ENCODE measurements at regions not wholly inside any gene's neighbourhood (a gene's known extent, or its start where the extent isn't known, plus 50 kb on each side); places are given as distances from the start of the nearest gene placed in this dataset.

DNA sequence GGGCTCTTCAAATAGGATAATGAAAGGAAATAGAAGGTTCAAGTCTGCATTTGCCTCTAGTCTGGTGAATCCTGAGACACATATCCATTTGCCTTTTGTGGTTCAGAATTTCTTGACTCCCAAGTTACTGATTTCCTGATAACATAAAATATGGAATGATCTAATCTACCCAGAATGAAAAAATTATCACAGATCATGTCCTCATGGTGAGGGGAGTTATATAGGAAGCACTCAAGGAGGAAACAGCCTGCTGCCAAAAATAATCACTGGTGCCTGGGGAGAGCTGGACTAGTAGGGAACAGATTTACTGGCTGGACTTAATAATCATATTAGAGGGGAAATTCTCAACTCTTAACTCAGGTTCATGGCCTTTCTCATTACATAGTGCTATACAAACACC, 95.5 kb upstream of the STK17B start:
- TF ChIP-seq, protein P1, sequence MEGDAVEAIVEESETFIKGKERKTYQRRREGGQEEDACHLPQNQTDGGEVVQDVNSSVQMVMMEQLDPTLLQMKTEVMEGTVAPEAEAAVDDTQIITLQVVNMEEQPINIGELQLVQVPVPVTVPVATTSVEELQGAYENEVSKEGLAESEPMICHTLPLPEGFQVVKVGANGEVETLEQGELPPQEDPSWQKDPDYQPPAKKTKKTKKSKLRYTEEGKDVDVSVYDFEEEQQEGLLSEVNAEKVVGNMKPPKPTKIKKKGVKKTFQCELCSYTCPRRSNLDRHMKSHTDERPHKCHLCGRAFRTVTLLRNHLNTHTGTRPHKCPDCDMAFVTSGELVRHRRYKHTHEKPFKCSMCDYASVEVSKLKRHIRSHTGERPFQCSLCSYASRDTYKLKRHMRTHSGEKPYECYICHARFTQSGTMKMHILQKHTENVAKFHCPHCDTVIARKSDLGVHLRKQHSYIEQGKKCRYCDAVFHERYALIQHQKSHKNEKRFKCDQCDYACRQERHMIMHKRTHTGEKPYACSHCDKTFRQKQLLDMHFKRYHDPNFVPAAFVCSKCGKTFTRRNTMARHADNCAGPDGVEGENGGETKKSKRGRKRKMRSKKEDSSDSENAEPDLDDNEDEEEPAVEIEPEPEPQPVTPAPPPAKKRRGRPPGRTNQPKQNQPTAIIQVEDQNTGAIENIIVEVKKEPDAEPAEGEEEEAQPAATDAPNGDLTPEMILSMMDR (IDR thresholded peaks at IDR 0.05 in 2 of 3, conservative IDR thresholded peaks at IDR 0.05 in 1 of 3; ENCODE audit: borderline replicate concordance in 1 of 3, insufficient read depth in 1 of 3, low read depth in 2 of 3, low read length in 2 of 3): no peak
- no peak for TF ChIP-seq JUND (IDR thresholded peaks at IDR 0.05)
- no peak for TF ChIP-seq POLR2A (IDR thresholded peaks at IDR 0.05; ENCODE audit: borderline replicate concordance, extremely low read depth, insufficient read depth, insufficient read length)
- no peak for TF ChIP-seq EZH2phosphoT487 (IDR thresholded peaks at IDR 0.05; ENCODE audit: borderline replicate concordance)
- no peak for TF ChIP-seq YY1 (IDR thresholded peaks at IDR 0.05; ENCODE audit: extremely low read depth, insufficient replicate concordance, low read depth, low read length)
- TF ChIP-seq EZH2 (IDR thresholded peaks at IDR 0.05): no peak
- TF ChIP-seq POLR2AphosphoS5 (IDR thresholded peaks at IDR 0.05; ENCODE audit: low read depth, low read length): no peak
- TF ChIP-seq, protein P2, sequence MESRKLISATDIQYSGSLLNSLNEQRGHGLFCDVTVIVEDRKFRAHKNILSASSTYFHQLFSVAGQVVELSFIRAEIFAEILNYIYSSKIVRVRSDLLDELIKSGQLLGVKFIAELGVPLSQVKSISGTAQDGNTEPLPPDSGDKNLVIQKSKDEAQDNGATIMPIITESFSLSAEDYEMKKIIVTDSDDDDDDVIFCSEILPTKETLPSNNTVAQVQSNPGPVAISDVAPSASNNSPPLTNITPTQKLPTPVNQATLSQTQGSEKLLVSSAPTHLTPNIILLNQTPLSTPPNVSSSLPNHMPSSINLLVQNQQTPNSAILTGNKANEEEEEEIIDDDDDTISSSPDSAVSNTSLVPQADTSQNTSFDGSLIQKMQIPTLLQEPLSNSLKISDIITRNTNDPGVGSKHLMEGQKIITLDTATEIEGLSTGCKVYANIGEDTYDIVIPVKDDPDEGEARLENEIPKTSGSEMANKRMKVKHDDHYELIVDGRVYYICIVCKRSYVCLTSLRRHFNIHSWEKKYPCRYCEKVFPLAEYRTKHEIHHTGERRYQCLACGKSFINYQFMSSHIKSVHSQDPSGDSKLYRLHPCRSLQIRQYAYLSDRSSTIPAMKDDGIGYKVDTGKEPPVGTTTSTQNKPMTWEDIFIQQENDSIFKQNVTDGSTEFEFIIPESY (IDR thresholded peaks at IDR 0.05; ENCODE audit: extremely low read depth, insufficient replicate concordance, low read length): no peak
- no peak for TF ChIP-seq SRF (IDR thresholded peaks at IDR 0.05; ENCODE audit: low read depth)
- no peak for TF ChIP-seq EGR1 (IDR thresholded peaks at IDR 0.05; ENCODE audit: low read depth)
- no peak for TF ChIP-seq CEBPB (IDR thresholded peaks at IDR 0.05; ENCODE audit: low read depth)
- TF ChIP-seq, protein P3, sequence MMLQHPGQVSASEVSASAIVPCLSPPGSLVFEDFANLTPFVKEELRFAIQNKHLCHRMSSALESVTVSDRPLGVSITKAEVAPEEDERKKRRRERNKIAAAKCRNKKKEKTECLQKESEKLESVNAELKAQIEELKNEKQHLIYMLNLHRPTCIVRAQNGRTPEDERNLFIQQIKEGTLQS (IDR thresholded peaks at IDR 0.05): no peak
- no peak for TF ChIP-seq TCF7L2 (IDR thresholded peaks at IDR 0.05; ENCODE audit: borderline replicate concordance, extremely low read depth, insufficient read depth, insufficient read length)

Measured in HCT116 (cell line).